Retinal pigment epithelial cell (primary cell): ENCODE measurements at regions not wholly inside any gene's neighbourhood (a gene's known extent, or its start where the extent isn't known, plus 50 kb on each side); places are given as distances from the start of the nearest gene placed in this dataset.
"Not testable (repeated sequence)": the region's sequence is repeated elsewhere in the genome, so short reads cannot be mapped to it uniquely, and the experiment has no call there.

Experiments
- DNase-seq: peaks from one replicate; pipeline ENCODE4 v3.0.0-alpha.2; 2010; ENCODE audit warnings: low read depth
- H3K4me3 ChIP-seq: 2 replicates; pipeline ENCODE4 v1.5.1; 2011; ENCODE audit warnings: mild to moderate bottlenecking, low read length, control low read depth, moderate library complexity
- TF ChIP-seq, protein P1 (sequence below): conservative IDR thresholded peaks from 2 replicates; pipeline ENCODE4 v1.5.1; 2011; ENCODE audit warnings: low read depth, low read length, control low read depth, inconsistent platforms

DNA sequence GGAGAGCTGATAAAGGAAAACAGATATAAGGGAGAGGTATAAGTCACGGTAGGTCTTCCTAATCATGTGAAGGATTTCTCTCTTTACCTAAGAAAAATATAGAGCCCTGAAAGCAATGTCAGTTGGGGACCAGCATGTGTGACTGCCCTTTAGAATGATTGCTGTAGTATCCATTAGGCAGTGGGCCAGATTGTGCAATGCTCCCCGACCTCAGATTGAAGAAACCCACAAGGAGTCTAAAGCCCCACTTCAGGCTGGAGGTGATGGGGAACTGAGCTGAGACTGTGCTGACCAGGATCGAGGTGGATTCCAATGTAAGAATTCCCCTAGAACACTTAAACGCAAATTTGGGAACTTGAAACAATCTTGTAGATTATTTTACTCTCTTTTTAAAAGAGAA, 614.4 kb downstream of the LIG4 start:
- DNase-seq = no peak
- no peak overlapping the region for H3K4me3 ChIP-seq
- TF ChIP-seq, protein P1, sequence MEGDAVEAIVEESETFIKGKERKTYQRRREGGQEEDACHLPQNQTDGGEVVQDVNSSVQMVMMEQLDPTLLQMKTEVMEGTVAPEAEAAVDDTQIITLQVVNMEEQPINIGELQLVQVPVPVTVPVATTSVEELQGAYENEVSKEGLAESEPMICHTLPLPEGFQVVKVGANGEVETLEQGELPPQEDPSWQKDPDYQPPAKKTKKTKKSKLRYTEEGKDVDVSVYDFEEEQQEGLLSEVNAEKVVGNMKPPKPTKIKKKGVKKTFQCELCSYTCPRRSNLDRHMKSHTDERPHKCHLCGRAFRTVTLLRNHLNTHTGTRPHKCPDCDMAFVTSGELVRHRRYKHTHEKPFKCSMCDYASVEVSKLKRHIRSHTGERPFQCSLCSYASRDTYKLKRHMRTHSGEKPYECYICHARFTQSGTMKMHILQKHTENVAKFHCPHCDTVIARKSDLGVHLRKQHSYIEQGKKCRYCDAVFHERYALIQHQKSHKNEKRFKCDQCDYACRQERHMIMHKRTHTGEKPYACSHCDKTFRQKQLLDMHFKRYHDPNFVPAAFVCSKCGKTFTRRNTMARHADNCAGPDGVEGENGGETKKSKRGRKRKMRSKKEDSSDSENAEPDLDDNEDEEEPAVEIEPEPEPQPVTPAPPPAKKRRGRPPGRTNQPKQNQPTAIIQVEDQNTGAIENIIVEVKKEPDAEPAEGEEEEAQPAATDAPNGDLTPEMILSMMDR = no peak

DNA sequence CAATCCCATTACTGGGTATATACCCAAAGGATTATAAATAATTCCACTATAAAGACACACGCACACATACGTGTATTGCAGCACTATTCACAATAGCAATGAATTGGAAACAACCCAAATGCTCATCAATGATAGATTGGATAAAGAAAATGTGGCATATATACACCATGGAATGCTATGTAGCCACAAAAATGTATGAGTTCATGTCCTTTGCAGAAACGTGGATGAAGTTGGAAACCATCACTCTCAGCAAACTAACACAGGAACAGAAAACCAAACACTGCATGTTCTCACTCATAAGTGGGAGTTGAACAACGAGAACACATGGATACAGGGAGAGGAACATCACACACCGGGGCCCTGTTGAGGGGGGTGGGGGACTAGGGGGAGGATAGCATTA, 619.0 kb downstream of the LIG4 start:
- not testable (repeated sequence) for H3K4me3 ChIP-seq, DNase-seq

DNA sequence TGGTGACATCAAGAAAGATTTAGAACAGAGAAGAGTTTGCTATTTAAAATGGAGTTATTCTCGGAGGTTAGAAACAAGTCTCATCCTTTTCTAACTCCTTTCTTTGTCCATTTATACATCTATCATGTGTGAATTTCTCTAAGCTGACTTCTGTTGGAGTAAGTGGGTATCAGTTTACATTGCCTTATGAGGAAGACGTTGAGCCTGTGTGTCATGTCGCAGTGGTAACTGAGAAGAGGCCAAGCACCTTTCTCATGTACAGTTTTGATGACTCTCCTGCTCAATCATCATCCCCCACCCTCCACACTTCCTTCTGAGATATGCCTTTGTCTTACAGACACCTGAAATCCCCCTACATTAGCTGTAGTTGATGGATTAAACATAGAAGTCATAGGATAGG, 624.8 kb downstream of the LIG4 start:
- H3K4me3 ChIP-seq = no peak overlapping the region
- TF ChIP-seq, protein P1 = no peak
- no peak for DNase-seq

DNA sequence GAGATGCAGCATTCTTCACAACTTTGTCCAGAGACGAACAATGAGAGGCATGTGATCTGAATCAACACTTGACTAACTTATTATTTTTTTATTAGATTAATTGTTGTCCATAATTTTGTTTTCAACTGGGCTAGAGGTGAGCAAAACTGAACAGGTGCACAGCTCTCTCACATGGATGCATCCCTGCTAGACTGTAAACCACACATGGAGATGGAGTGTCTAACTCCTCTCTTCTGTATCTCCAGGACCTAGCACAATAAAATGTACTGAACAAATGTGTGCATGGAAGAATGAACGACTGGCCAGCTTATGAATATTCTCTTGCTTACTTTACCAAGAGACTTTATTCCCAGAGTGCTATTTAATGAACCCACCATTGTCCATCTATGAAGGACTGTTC, 627.7 kb downstream of the LIG4 start:
- DNase-seq = no peak
- TF ChIP-seq, protein P1 = no peak
- H3K4me3 ChIP-seq = no peak overlapping the region

DNA sequence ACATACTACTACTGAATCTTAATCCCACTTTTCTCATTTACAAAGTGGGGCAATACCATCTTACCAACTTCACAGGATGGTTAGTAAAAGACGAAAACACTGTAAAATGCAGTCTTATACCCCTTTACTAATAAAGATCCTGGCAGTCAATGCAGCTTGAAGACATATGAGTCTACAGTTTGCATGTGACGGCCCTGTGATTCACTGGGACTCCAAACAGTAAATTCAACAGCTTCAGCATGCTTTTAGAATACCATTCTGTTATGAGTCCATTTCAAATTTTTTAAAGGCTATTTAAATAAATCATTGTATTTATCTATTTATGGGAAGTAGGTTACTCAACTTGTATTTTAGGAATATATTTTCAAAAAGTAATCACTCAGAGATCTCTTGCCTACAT, 629.1 kb downstream of the LIG4 start:
- H3K4me3 ChIP-seq = no peak overlapping the region
- TF ChIP-seq, protein P1 = no peak
- DNase-seq = no peak

DNA sequence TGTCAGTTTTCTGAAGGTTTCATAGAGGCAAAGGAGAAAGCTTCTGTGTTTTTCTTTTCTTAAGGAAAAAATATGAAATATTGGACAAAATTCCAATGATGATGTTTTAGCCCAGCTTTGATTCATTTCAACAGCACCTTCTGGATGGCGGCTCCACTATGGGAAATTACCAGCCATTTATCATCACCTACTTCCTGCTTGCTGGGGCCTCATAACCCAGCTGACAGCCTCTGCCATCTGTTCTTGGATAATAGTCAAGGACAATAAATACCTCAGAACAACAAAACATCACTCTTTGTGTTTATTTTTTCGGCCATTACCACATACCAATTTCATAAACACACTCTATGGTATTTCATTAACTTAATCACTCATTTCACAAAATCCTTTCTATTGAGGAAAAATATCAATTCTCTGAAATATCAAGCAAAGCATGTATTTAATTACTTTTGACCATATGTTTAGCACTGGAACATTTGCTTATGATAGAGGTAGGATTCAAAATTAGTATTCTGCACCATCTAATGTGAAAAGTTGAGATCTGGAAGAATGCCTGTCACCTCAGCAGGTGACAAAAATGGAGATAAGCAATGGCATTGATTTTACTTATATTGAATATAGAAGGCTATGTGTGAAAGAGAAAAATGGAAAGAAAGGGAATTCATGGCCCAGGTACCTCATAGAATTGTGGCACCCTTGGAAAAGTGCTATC, 629.7 kb downstream of the LIG4 start:
- no peak overlapping the region for H3K4me3 ChIP-seq
- no peak for DNase-seq
- TF ChIP-seq, protein P1 = no peak

DNA sequence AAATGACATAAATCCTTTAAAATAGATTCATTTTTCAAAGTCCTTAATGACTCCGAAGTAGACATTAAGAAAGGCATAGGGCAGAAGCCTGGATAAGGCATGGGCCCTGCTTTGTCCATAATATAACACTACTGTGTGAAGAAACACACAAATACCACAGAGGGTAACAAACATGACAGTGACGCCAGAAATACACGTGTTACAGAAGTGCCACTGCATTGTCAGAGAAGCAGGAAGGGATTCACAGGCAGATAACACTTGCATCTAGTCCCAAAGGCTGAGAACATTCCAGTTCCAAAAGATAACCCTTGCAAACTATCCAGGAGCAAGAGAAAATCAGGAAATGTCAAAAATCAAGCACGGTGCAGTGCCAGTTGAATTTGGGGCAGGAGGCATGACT, 633.2 kb downstream of the LIG4 start:
- no peak for DNase-seq
- H3K4me3 ChIP-seq = no peak overlapping the region
- TF ChIP-seq, protein P1 = no peak
